Stromal cell of bone marrow (primary cell): ENCODE measurements at regions not wholly inside any gene's neighbourhood (a gene's known extent, or its start where the extent isn't known, plus 50 kb on each side); places are given as distances from the start of the nearest gene placed in this dataset.
"Not testable (repeated sequence)": the region's sequence is repeated elsewhere in the genome, so short reads cannot be mapped to it uniquely, and the experiment has no call there.

ENCODE experiments used
- DNase-seq: peaks from one replicate; pipeline ENCODE4 v3.0.0-alpha.2; 2012; ENCODE audit warnings: low read depth

DNA sequence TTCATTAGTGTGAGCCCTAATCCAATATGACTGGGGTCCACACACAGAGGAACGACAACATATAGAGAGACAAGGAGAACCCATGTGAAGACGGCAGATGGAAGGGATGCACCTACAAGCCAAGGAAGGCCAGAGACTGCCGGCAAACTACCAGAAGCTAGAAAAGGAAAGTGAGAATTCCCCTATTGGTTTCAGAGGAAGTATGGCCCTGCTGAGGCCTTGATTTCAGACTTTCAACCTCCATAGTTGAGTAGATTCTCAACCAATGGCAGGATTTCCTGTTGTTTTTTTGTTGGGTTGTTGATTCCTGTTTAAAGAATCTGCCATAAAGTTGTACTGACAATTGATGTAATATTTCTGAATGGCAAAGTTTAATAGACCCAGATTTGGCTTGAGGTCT, 241.5 kb downstream of the SATB2 start:
- DNase-seq = no peak

DNA sequence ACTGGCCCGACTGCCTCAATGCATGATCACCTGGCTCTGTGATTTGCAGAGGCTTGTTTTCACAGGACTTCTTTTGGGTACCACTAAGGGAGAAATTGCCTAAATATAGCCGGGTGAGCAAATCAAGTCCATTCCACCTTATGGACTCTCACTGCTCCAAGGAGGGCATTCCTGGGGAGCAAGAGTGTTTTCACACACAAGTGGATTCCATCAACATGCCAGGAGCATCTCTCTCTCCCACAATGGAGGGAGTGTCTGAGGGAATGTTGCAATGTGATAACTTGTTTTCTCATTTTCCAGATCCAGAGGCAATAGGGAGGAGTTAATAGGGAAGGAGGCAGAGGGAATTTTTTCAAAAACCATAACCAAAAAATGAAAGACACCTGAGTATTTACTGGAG, 250.7 kb downstream of the SATB2 start:
- DNase-seq = no peak

DNA sequence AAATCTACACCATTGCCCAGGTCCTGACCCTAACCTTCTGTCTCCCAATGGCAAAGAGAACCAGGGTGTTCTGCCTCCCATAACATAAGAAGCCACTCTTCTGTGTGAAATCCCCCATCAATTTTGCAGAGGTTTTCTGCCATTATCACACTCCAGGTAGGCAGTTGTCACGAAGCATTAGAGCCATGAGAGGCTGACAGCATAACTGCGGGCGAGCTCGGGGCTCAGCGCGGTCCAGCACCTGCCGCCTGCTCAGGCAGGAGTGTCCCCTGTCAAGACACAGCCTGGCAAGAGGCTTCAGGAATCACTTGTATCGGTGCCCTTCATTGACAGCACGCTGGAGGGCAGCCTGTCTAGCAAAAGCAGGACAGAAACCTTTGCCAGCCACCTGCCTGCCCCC, 251.2 kb downstream of the SATB2 start:
- DNase-seq = no peak

DNA sequence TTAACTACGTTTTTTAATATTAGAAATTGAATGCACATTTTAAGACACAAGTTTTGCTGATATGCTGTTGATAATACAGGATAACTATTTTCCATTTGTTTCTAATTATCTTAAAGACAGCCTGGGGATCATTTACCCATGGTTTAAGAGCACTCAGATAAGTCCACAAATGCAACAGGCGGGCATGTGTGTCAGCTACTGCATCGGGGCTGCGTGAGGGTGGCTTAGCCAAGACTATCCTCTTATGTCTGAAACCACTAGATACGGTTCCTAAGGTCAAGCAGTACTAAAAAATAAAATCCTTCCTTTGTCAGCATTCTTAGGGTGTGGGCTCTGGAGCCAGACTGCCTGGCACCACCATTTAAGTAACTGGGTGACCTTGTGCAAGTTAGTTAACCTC, 254.8 kb downstream of the SATB2 start:
- DNase-seq = no peak

DNA sequence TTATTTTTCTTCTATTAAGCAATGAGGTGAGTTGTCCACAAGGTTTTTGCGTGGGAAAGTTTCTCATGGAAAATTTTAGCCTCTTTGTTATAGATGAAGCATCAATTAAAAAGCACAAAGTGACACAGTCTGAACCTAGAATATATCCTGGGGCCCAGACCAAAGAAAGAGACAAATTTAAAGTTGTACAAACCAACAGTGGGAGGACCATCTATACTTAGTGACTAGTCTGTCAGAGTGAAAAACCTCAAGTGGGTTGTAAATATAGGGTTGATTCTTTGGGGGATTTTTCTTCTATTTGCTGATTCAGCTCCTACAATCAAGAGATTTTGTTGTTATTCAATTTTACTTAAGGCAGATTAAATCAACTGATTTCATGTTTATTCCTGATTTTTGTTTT, 256.2 kb downstream of the SATB2 start:
- no peak for DNase-seq

DNA sequence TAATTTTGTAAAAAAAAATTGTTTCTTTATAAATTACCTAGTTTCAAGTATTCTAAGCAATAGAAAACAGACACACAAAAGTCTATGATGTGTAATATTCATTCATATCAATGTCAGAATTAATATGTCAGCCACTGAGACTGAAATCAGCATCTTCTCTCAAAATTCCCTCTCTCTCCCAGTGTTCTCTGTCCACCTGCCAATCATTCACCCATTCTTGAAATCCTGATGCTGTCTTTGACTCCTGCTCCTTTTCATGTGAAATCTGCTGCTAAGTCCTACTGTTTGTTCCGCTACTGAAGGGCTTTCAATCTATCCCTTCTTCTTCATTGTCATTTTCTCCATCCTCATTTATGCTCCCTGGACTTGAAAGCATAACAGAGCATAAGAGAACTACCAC, 257.9 kb downstream of the SATB2 start:
- DNase-seq = no peak

DNA sequence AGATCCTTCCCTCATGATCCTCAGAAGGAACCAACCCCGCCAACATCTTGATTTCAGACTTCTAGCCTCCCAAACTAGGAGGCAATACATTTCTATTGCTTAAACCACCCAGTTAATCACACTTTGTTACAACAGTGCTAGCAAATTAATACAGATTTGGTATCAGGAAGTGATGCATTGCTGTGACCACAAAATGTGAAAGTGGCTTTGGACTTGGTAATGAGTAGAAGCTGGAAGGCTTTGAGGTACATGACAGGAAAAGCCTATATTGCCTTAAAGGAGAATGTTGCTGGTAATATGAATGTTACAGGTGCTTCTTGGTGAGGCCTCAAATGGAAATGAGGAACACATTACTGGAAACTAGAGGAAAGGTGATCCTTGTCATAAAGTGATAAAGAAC, 260.3 kb downstream of the SATB2 start:
- peak; percentile 1 for DNase-seq

DNA sequence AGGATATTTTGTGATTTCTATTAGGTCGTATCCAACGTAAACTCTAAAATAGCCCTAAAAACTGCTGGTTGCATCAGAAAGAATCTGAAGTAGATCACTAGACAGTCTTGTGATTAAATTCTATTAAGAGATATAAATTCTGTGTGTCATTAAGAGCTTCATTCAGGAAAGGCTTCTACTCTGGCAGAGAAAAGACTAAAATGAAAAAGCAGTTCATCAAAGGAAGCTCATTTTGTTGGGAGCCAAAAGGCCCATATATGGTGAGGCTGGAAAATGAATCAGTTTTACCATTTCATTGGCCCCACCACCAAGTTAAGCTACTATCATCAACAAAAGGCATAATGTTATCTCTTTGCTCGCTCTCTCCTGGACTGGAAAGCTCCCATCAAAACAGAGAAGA, 261.1 kb downstream of the SATB2 start:
- no peak for DNase-seq

DNA sequence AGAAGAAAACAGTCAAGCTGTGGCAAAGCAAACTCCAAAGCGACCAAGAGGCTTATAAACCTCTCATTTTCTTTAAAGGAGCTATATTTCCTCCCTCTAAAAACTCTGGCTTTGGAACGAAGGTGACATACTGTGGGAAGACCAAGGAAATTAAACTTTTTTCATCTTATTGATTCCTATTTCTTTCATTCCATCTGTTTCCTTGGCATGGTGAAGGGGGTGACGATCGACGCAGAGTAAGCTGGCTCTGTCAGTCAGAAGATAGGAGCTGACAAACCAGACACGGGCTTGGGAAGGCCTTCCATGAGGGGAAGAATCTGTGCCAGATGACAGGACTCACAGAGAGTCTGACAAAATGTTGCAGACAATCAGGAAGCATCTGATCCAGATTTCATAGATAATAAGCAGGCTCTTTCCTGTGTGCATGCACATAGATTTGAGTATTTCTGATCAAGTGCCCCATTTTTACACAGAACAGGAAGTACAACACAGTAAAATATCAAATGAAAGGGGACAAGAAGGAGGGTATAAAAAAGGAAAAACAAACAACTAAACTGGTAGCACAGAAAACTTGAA, 261.7 kb downstream of the SATB2 start:
- DNase-seq = no peak

DNA sequence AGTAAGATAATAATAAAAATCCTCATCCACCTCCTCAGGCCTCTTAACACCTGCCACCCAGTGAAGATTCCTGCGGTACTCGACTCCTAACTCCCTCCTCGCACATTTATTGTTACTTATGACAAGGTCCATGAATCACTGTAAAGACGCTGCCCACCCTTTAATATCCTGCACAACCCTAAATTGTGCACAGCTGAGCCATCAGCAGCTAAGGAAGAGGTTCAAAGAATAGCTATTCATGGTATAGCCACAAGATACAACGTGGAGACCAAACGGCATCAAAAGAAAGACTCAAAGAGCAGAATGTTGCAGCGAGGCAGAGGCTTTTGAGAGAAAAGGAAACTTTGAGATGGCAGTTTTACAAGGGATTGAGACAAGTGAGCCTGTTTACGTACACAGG, 266.3 kb downstream of the SATB2 start:
- no peak for DNase-seq

DNA sequence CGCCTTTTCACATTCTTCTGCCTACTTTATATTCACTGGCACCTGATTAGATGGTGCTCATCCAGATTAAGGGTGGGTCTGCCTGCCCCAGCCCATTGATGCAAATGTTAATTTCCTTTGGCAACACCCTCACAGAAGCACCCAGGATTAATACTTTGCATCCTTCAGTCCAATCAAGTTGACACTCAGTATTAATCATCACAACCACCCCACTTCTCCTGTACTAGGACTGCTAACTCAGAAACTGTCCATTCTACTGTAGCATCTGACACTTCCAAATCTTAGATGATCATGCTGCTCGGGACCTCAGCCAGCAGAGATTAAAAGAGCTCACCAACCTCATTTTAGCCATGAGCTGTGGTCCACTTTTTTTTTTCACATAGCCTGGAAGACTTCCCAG, 268.5 kb downstream of the SATB2 start:
- DNase-seq = no peak

DNA sequence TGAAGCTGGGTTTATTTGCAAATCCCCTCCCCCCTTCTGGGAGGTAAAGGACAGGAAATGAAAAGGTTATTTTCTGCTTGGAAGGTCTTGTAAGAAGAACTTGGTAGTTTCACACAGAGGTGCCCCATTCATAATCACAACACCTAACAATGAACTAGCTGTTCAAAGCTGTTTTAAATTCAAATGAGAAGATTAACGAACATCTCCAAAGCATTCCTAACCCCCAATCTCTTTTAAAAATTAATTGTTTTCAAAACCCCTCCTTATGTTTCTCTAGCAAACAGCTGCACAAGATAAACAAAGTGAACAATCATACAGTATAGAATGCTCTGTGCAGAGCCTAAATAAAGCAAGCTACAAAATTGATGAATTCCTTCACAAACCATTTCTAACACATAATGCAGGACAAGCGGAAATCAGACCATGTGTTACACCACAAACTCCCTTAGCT, 271.4 kb downstream of the SATB2 start:
- no peak for DNase-seq

DNA sequence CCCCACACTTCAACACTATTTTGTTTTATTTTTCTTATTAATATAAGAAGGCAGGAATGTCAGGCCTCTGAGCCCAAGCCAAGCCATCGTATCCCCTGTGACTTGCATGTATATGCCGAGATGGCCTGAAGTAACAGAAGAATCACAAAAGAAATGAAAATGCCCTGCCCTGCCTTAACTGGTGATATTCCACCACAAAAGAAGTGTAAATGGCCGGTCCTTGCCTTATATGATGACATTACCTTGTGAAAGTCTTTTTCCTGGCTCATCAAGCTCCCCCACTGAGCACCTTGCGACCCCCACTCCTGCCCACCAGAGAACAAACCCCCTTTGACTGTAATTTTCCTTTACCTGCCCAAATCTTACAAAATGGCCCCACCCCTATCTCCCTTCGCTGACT, 272.6 kb downstream of the SATB2 start:
- DNase-seq = not testable (repeated sequence)

DNA sequence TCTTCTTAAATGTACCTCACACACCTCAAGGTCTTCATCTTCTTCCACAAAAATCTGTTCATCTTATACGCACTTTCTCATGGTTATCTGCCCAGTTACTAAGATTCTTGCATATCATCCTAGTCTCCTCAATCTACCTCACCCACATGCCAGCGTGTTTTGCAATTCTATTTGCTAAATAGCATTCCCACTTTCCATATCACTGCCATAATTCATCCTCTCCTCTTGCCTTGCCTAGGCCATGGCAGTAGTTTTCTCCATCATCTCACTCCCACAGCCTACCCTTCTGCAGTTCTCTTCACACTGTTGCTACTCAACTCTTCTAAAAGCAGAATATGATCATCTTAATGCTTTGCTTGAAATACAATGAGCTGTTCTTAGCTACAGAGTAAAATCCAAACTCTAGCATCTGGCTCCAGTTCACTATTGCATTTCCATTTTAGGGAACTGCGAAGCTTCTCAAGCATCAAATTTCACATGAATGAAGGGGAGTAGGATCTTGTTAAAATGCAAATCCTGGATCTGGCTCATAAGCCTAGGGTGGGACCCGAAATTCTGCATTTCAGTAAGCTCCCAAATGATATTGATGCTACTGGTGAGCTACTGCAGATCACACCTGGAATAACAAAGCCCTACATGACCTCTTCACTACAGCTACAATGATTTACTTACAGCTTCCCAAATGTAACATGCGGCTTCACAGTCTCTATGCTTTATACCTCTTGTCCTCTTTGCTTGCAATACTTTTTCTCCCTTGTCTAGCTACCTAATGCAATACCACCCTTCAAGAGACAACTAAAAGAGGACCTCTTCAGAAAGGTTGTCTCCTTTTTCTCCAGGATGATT, 293.9 kb downstream of the SATB2 start:
- no peak for DNase-seq

DNA sequence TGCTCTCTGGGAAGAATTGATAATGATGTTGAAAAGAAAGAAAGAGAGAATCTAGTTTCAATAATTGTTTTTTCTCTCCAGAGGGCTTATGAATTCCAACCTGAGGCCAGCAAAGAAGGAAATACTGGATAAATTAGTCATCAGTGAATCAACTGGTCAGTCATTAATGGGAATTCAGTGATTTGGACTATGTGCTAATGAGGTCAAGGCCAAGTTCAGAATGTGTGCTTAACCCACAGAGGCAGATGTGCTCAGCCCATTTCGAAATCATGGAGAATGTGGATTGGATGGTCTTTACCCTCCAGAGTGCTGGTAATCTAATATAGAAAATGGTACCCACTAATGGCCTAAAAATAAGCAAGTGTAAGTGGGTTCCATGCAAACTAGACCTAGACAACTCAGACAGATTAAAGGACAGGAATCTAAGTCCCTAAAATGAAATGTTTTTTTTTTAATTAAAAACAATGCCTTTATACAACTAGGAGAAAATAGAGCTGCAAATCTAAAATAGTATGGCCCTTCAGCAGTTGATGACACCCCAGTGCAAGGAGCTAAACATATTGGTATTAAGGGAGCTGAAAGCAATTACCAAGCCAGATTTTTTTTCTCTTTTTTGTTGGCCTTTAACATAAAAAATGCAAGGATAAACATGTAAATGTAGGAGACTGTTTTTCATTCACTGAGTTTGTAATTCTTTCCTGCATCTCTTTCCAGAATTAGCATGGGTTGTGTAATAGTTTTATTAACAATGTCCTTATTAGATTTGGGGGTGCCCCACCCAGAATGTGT, 296.9 kb downstream of the SATB2 start:
- peak; percentile 73 for DNase-seq

DNA sequence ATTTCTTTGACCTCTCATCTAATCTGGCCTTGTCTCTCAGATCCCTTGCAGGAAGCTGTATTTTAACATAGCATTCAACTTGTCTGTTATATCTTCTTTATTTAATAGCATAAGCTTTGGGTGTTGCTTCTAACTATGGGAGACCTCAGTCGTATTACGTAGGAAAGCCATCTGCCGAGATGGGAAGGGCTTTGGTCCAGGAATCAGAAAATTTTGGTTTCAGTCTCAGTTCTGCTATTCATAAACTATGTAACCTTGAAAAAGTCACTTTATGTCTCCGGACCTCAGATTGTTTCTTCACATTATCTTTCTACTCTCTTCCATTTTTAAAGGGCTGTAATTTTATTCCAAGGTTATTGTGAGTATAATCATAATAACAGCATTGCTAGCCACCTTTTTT, 297.7 kb downstream of the SATB2 start:
- no peak for DNase-seq

DNA sequence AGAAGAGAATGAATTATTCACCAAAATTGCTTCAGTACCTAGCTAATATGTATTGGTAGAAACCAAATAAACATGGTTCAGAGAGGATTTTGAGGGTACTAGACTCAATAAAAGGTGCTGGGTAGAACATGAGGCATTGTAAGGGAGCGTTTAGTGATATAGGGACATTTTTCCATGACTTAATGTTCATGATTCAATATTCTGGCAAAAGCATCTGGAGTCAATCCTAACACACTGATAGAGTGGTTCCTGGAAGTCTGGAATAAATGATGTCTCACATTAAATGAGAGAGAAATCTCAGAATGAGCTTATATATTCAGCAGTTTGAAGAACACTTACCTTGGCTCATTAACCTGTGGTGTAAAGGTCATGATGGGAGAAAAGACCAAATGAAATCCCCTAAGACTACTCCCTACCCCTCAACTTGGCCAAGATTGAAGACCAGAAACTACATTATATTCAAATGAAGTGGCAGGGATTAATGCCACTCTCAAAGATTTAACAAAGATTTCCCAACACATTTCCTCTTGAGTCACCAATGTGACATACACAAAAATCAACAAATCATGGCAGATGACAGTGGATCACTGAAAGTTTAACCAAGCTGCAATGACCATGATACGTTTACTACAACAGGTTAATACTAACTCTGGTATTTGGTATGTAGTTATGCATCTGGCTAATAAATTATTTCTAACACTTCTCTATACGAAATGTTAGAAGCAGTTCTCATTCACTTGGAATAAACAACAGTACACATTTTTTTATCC, 309.5 kb downstream of the SATB2 start:
- no peak for DNase-seq

DNA sequence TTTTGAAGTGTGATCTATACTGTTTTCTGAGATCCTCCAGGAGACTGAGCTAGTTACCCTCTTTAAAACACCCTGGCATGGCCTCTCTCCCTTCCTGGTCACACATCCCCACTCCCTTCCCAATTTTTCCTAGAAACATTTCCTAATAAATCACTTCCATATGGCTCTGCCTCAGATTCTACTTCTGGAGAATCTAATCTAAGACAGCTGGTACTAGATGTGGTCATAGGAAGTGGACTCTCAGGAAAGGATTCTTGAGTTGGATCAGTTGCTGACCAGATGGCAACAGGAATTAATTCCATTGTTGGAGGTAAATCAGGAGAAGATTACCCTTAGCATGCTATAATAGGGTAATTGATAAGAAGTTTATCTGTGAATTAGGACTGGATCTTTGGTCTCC, 310.5 kb downstream of the SATB2 start:
- DNase-seq = no peak

DNA sequence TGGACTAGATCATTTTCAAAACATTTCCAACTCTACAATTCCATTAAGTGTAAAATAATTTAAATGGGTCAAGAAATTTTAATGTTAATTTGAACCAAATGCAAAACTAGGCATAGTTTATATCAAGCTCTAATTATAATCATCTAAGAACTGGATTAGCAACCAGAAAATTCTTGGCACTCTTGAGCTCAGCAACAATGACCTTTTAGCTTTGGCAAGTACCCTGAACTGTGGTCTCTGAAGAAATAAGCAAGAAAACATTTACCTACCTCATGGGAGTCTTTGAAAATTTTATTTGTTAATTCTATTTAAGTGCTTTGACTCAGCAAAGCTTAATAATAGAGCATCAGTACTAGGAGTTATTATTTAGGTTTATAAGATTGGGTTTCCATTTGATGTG, 313.2 kb downstream of the SATB2 start:
- no peak for DNase-seq

DNA sequence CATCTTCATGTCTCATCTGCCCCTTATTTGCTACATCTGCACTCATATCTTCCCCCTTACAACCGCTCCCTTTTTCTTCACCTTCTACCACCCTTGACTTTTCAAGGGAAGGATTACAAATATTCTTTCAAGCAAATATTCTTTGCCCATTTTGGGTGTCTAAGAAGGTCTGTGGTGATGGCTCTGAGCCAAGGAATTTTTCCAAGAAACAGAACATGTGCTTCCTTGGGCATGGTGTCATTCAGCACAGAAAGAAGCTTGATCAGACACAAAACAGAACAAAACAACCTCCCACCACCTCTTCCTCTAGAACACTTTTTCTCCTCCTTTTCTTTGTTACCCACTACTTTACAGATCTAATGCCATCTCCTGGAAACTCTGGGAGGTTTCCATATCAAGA, 313.7 kb downstream of the SATB2 start:
- DNase-seq = no peak

DNA sequence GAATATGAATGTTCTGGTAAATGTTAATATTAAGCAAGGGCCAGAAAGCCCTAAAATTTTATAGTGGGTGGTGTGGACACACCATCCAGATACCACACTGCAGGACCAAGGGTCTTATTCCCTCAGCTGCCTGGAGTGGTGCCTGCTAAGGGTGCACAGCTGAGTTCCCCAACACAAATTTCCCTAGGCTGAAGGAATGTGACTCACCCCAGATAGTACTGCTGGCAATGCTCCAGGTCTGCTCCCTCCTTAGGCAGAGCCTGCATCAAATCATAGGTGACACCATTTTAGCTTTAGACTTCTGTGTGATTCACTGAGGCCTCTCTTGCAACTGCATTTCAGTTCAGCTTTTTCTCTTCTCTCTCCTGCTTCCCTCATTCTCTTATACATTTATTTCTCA, 321.1 kb downstream of the SATB2 start:
- DNase-seq = peak; percentile 38

DNA sequence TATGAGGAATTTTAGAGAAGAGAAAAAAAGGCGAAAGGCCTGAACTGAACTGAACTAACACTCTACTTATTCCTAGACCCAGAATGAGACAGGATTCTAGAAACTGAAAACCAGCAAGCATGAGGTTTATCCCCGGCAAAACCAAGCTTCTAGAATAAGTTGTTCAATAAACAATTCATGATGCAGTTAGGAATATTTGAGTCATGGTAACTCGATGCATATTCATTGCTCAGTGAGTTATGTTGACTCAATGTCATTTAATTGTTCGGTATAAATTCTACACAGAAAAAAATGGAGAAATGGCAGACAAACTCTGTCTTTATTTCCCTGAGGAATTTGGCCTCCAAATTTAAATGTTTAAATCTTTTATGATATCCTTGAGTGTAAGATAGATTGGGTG, 321.5 kb downstream of the SATB2 start:
- peak; percentile 41 for DNase-seq
